ENCODE measurements at regions not wholly inside any gene's neighbourhood (a gene's known extent, or its start where the extent isn't known, plus 50 kb on each side); places are given as distances from the start of the nearest gene placed in this dataset.

DNA sequence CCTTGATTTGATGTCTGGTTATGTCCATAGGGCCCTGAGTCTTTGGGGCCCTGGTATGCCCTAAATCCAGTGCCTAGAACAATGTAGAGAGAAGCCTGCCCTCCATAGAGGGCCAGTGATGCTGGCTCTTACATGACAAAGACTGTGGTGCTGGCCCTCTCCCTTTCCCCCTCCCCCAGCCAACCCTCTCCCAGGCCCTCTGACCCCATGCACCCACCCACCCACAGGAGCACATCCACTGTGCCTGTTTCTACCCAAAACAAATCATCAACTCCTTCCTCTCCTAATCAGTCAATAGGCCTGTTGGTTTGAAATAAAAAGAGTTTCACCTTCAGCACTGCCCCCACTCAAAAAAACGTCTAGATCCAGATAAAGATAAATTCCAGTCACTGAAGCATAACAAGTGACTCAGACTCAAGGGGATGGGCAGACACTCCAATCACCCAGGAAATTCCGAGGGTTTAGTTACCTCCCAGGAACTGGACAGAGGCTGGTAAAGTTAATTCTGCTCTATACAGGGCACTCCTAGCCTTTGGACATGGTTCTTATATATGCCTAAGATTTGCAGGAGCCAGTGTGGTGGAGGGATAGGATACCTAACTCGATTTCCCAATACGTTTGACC lies 144.8 kb upstream of the VANGL1 start:
- DNase-seq (ENCODE audit: low read depth): no peak
- H3K4me3 ChIP-seq (ENCODE audit: low read depth, low read length): no peak overlapping the region

DNA sequence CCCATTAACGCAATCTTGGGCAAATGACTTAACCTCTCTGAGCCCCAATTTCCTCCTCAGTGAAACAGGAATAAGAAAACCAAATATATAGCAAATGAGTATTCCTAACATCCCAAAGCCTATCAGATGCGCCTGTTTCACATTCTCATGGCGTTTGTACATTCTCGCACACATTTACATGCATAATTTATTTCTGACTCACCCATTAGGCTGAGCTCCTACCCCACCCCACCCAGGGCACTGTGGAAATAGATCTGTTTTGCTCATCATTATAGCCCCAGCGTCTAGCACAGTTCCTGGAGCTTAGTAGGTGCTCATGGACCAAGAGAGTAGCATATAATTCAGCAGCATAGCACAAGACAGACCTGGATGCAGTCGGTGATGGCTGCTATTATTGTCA lies 146.1 kb upstream of the VANGL1 start:
- no peak overlapping the region for H3K4me3 ChIP-seq (ENCODE audit: low read depth, low read length)
- no peak for DNase-seq (ENCODE audit: low read depth)

DNA sequence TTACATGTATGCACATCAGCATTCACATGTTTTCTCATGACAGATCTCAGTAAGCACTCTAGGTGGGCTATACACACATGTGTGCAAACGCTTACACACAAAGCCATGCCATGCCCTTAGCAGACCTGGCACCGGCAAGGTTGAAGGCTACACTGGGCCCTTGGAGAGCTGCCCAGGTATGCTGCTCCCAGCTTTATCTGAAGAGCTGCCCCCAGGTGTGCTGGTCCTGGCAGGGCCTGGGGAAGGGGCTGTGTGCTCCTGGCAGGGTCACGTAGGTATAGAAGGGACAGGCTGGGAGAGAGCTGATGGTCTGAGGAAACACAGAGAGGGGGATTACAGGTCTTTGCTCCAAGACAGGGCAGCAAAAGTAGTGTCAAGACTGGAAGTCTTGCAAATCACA lies 146.7 kb upstream of the VANGL1 start:
- DNase-seq (ENCODE audit: low read depth): no peak
- no peak overlapping the region for H3K4me3 ChIP-seq (ENCODE audit: low read depth, low read length)

DNA sequence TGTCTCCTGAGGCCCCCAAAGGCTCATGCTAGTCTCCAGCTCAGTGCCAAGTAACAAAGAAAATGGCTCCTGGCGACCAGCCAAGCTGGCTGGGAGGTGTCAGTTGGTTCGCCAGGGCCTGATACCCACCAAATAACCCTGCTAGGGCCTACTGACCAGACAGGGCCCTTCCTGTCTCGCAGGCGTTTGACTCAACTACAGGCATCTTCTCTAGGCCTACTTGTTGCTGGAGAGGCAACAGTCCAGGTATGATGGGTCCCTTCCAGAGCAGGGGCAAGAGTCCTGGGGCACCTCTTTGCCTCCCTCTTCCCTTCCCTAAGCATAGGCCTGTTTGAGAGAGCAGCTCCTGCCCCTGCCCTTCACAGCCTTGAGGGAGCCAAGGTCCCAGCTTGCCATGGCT lies 147.9 kb upstream of the VANGL1 start:
- H3K4me3 ChIP-seq (ENCODE audit: low read depth, low read length): no peak overlapping the region
- DNase-seq (ENCODE audit: low read depth): no peak

DNA sequence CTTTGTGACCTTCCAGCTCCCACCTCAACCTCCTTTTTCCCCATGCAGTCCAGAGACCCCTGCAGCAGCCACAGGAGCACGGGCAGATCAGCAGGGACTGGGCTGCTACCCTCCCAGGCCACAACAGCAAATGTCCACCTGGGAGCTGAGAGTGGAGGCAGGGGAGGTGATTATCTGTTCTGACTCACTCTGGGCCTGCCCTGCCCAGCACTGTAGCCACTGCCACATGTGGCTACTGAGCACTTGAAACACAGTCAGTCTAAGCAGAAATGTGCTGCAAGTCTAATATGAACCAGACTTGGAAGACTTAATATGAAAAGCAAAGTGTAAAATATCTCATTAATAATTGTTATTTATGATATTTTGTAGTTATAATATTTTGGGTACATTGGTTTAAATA lies 148.9 kb upstream of the VANGL1 start:
- H3K4me3 ChIP-seq (ENCODE audit: low read depth, low read length): no peak overlapping the region
- DNase-seq (ENCODE audit: low read depth): no peak

DNA sequence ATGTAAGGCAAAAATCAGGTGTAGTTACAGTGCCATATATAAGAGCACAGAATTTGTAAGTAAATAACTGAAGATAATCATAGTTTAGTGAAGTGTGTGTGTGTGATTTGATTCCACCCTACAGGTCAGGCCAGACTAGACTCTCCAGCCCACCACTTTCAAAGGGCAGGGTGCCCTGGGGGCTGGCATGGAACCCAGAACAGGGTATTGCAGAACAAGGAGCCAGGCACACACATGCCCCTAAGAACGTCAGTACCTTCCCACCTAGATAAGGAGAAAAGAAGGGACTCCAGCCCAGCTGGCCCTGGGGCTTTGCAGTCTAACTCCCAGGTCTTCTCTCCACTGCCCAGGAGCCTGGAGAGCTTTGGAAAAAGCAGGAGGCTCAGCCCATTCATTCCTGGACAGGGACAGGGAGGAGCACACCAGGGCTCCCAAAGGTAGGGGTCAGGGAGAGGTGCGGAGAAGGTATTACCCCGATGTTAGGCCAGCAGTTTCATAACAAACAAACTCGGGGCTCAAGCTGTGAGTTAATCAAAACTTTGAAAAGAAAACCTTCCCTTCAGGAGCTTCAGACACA lies 149.7 kb upstream of the VANGL1 start:
- DNase-seq (ENCODE audit: low read depth): no peak
- no peak overlapping the region for H3K4me3 ChIP-seq (ENCODE audit: low read depth, low read length)

DNA sequence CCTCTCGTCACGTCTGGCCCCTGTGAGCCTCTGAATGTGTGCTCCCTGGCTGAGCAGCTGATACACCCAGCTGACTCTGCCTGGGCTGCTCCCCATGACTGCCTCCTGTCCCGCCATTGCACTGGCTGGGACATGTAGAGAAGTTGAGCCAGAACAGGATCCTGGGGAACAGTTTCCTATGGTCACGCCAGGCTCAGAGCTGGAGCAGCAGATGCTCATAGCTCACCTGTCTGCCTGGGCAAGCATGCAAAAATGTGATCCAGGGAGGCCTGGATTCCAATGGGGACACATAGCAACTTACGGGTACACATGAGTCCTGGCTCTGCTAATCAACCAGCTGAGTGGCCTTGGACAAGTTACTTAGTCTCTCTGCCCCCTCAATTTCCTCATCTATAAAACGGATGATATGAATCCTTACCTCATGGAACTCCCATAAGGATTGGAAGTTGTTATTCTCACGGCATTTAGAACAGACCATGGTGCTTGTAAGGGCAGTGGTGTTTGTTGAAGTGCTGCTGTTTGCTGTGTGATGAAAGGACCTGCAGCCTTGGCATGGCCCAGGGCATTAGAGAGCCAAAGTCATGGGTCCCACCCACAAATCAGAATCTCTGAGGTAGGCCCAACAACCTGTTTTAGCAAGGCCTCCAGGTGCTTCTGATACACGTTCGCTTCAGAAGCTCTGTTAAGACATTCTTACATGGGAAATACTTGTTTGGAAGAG lies 150.3 kb upstream of the VANGL1 start:
- H3K4me3 ChIP-seq (ENCODE audit: low read depth, low read length): no peak overlapping the region
- DNase-seq (ENCODE audit: low read depth): no peak

DNA sequence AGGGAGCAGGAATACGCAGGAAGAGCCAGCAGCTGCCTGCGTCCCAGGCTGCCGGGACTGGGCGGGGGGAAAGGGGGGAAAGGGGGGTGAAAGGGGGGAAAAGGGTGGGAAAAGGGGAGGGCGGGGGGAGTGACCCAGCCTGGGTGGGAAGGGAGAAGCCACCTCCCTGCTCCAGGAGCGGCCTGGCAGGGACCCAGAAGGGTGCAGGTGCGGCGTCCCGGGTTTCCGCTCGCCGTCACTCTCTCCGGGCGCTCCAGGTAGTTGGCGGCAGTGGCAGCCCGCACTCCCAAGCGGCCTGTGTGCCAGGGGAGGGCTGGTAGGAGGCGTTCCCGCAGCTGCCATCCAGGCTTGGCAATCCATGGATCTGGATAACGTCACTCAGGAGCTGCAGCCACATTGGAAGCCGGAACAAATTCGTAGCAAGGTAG lies 141.0 kb upstream of the NGF start:
- H3K4me3 ChIP-seq (ENCODE audit: low read depth, low read length): no peak overlapping the region
- DNase-seq (ENCODE audit: low read depth): no peak

DNA sequence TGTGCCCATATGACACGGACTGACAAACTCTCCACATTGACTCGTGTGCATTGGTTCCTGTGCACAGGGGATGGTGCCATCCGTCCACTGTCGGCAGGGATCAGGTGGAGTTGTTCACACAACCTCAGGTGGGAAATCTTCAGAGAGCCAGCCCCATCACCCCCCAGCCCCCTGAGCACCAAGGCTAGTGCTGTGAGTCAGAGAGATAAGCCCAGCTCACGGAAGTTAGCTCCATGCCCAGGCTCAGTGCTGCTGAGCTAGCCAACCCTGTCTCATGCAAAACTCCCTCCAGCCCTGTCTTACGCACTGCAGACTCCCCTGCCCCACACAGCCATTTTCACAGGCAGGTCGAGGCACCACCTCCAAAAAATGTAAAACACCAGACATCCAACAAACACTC lies 139.0 kb upstream of the NGF start:
- no peak overlapping the region for H3K4me3 ChIP-seq (ENCODE audit: low read depth, low read length)
- DNase-seq (ENCODE audit: low read depth): no peak

DNA sequence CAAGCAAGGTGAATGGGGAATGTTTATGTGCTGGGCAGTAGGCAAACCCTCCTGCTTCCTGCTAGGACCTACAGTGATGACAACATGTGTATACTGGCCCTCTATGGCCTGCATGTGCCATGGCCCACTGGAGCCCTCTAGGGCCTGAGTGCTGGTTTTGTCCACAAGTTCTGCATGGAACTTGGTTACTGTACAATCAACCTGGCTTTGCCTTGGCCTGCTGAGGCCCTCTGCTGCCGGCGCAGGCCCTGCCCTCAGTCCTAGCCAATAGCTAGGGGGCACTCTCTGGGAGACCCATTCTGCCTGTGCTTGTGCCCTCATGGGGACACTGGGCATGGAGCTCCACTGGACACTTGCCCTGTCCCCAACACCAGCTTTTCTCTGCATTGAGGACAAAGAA lies 138.6 kb upstream of the NGF start:
- no peak for DNase-seq (ENCODE audit: low read depth)
- H3K4me3 ChIP-seq (ENCODE audit: low read depth, low read length): no peak overlapping the region

DNA sequence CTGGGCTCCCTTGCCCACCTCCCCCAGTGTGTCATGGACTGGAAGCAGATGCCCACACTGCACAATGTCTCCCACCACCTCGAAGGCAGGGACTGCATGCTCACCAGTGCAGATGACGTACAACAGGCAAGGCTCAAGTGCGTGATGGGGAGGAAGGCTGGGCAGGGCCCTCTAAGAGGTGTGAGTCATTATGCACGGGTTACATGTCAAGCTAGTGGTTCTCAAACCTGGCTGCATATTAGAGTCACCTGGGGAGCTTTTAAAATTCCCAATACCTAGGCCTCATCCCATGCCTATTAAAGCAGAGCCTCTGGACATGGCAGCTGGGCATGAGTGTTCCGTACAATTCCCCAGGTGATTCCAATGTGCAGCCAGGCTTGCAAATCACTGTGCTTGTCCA lies 137.9 kb upstream of the NGF start:
- DNase-seq (ENCODE audit: low read depth): no peak

DNA sequence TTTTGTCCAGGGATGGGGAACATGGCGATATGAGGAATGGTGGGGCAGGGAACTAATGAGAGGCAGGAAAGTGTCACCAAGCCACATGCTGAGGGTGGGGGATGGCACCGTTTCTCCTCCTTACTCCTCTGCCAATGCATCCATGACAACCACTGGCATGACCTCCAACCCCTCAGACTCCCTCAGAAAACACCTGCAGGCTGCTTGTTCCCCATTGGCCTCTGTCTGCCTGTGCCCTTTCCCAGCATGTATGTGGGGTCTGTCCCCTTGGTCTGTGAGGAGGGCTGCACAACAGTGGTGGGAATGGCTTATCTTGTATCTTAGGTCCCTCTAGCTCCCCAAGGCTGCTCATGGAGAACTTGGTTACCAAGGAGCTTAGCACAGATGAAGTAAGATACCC lies 137.2 kb upstream of the NGF start:
- DNase-seq (ENCODE audit: low read depth): no peak
- H3K4me3 ChIP-seq (ENCODE audit: low read depth, low read length): no peak overlapping the region

More for the DNA sequence above, 137.9 kb upstream of the NGF start:
- no peak overlapping the region for H3K4me3 ChIP-seq (ENCODE audit: low read depth, low read length)

DNA sequence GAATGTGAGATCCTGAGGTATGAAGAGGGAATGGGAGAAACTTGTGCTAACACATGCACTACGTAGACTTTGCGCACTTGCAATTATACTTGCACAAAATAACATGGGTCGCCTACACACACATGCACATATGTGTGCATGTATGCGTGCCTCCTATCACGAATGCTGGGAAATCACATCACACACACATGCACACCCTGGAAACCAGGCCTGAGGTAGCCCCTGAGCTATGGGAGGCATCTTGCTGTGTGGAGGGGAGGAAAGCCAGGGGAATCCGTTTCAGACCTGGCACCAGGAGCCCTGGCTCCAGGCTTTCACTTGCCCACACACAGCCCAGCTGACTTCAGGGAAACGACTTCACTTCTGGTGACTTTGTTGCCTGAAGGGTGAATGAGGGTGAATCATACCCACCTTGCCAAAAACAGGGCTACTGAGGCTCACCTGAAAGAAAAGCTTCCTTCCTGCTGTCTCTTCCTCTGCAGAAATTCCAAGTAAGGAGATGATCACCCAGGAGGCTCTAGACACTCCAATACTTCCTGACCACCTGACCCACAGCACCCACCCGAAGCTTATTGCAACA lies 136.0 kb upstream of the NGF start:
- no peak for DNase-seq (ENCODE audit: low read depth)
- H3K4me3 ChIP-seq (ENCODE audit: low read depth, low read length): no peak overlapping the region

DNA sequence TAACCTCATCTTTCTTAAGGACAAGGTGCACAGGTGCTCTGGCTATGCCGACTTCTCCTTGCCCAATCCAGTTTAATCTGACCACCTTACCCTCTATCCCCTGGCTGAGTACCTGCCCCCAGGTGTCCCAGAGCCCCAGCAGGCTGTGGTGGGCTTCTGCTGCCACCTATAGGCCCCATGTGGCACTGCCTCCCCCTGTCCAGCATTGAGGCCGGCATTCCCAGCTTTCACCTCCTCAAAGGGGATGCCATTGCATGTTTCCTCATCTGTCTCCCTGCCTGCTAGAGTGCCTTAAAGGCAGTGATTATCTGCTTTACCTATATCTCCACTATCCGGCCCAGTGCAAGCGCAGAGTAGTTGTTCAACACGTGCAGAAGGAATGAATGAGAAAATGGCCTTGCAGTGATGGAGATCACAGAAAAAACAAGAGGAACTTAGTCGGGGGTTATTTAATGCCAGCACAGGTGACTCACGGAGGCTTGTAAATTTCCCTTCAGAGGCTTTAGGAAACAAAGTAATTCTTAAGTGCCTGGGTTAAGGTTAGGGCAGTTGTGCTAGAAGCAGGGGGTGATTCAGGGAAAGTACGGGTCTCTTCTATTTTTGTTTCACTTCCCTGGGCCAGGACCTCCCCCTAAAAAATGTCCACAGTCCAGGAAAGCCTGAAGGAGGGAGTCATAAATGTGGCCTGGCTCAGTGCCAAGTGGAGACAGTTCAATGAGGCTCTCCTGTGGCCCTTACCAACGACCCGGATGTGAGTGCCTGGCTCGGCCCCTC lies 131.8 kb upstream of the NGF start:
- no peak for DNase-seq (ENCODE audit: low read depth)

DNA sequence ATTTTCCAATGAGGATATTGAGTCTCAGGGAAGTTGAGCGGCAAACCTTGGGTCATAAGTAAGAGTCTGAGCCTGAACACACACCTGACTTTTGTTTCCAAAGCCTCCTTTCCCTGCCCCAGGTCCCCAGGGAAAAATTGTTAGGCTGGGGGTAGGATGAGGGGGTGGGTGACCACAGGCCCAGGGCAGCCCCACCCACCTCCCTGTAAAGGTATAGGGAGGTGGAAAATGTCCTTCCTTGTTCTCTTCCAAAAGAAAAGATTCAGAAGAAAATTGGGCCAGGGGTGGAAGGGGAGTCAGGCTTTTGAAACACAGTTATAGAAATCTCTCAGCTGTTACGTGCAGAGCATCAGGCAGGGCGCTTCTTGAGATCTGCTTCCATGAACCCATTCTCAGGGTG lies 129.7 kb upstream of the NGF start:
- no peak overlapping the region for H3K4me3 ChIP-seq (ENCODE audit: low read depth, low read length)
- no peak for DNase-seq (ENCODE audit: low read depth)

More for the DNA sequence above, 131.8 kb upstream of the NGF start:
- H3K4me3 ChIP-seq (ENCODE audit: low read depth, low read length): no peak overlapping the region

DNA sequence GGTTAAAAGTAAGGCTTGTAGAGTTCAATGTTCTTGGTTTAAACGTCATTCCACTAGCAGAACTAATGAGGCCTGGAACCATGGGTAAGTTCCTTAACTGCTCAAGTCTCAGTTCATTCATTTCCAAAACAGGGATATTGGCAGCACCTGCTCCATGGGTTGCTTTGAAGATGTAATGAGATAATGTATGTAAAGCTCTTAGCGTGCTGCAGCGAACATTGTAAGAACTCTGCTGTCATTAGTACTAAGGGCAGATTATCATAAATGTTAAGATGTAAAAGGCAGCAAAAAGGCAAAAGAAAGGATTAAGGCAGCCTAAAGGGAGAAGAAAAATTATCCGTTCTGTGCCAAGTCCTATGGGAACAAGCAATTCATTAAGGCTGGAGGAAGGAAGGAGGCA lies 129.1 kb upstream of the NGF start:
- no peak overlapping the region for H3K4me3 ChIP-seq (ENCODE audit: low read depth, low read length)
- DNase-seq (ENCODE audit: low read depth): no peak

DNA sequence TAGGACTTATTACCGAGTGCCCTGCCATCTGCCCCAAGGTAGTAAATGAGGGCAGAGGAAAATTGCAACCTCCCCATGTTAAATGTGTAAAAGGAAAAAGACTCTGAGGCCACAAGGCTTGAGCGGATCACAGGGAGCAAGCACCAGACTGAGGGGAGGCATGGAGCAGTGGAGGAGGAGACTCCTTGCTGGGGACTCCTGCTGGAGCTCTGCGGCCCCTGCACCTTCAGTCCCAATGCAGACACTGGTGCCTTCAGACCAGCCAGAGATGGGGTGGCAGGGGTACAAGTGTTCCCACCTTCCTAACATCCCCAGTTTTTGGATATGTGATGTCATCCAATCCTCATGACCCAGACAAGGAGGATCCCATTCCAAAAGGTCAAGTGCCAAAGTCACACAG lies 128.4 kb upstream of the NGF start:
- no peak for DNase-seq (ENCODE audit: low read depth)
- no peak overlapping the region for H3K4me3 ChIP-seq (ENCODE audit: low read depth, low read length)

DNA sequence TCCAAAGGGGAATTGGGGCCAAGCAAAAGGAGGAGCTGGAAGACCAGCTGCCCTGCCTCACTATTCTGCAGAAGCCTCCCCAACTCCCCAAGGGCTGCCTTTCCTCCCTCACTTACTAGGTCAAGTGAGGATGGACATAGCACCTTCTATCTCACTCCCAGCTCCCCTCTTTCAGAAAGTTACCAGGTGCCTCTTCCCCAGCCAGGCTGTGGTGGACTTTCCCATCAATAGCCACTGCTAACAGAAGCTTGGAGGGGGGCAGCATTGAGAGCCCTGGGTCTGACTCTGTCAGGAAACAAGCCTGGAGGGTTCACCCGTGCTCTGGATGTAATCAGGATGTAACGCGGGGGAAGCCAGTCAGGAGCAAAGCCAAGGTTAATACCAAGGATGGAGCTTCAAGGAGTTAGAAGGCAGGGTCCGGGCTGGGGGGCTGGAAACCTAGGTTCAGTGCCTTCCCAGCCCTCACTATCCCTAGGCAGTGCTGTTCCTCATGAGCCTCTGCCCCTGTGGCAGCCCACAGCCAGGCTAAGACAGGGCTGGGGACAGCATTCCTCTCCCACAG lies 127.8 kb upstream of the NGF start:
- H3K4me3 ChIP-seq (ENCODE audit: low read depth, low read length): no peak overlapping the region
- no peak for DNase-seq (ENCODE audit: low read depth)

DNA sequence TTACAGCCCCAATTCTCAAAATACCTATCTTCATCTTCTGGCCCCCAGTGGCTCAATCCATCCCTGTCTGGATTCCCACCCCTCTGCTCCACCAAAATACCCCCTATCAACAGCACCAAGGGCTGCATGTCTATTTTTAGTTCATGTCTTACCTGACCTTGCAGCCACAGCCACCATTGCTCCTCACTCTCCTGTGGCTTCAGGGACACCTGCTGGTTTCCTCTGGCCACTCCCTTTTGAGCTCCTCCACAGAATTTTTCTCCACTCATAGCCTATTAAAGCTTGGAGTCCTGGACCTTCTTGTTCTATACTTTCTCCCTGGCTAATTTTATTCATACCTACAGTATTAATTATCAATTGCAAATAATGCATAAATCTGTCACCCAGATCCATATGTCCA lies 125.3 kb upstream of the NGF start:
- H3K4me3 ChIP-seq (ENCODE audit: low read depth, low read length): no peak overlapping the region
- DNase-seq (ENCODE audit: low read depth): no peak

DNA sequence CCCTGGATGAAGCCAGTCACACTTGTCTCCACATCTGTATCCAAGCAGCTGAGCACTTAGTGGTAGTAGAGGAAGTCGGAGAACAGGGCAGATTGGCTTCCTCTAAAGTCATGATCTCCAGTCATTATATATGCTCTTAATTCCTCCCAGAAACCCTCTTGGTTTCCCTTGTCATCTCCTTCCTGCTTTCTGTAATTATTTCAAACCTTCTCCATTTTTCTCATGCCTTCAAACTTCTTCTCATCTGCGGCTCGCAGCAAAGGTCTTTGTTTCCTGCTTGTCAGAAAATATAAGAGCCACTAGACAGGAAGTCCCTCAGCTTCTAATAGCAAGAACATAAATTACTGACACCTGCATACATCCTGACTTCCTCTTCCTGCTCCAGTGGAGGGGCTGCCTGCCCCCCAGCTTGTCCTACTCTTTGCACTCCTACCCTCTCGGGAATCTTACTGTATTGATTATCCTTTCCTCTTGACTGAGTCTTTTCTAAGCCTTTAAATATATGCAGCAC lies 124.6 kb upstream of the NGF start:
- no peak overlapping the region for H3K4me3 ChIP-seq (ENCODE audit: low read depth, low read length)
- no peak for DNase-seq (ENCODE audit: low read depth)

All from skeletal muscle cell (primary cell).